Lower leg skin (tissue), 4 donors: ENCODE measurements at regions not wholly inside any gene's neighbourhood (a gene's known extent, or its start where the extent isn't known, plus 50 kb on each side); places are given as distances from the start of the nearest gene placed in this dataset.

Experiments used
- DNase-seq, 2 donors: peaks; one replicate each; pipeline ENCODE4 v3.0.0-alpha.2; 2019; ENCODE audit warnings: low spot score in 2 of 2
- H3K4me3 ChIP-seq: fragments of 200-600 bp; sonication (generic); 2 replicates; pipeline ENCODE4 v1.5.1; 2017; ENCODE audit warnings: mild to moderate bottlenecking, low read depth; ENCODE audit not compliant: poor library complexity, severe bottlenecking
- POLR2A ChIP-seq, 2 donors: fragments of 450-650 bp; IDR thresholded peaks; one replicate each; pipeline ENCODE4 v1.6.1; 2016 to 2017; ENCODE audit warnings: antibody characterized with exemption in 2 of 2, mild to moderate bottlenecking in 1 of 2, moderate library complexity in 1 of 2
- WGBS, 2 donors: methylation state at CpG; one replicate each; pipeline ENCODE4 v1.1.5; 2018; 5-methylcytosine and 5-hydroxymethylcytosine counted together
- intact Hi-C: fragments of 100-400 bp; cut with DNase I; formaldehyde crosslinking; loops from one replicate; pipeline ENCODE4 v1.15.0; 2023; ENCODE audit warnings: low total_unique reads
- TF ChIP-seq, protein P1 (sequence below), 3 donors: fragments of 450-650 bp; IDR thresholded peaks; one replicate each; pipeline ENCODE4 v1.5.1; 2016; ENCODE audit warnings: antibody characterized with exemption in 3 of 3, mild to moderate bottlenecking in 3 of 3, moderate library complexity in 2 of 3

DNA sequence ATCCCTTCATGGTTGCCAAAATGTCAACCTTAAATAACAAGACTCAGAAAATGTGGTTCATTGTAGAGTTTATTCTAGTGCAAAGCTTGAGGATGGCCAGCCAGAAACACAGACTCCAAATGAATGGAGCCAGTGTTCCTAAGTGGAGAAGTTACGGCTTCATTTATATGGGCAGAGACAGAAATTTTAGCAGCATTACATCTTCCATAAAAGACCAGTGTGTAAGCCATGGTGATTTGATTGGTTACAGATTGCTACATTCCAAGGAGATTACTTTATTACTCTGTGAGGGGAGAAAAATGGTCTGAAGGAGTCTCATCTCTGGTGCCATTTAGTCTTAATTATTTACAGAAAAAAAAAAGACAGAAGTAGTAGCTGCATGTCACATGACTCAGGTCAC lies 97.8 kb downstream of the OTOR start:
- DNase-seq, result no peak
- no peak for TF ChIP-seq POLR2A (IDR thresholded peaks at IDR 0.05)
- TF ChIP-seq, protein P1, sequence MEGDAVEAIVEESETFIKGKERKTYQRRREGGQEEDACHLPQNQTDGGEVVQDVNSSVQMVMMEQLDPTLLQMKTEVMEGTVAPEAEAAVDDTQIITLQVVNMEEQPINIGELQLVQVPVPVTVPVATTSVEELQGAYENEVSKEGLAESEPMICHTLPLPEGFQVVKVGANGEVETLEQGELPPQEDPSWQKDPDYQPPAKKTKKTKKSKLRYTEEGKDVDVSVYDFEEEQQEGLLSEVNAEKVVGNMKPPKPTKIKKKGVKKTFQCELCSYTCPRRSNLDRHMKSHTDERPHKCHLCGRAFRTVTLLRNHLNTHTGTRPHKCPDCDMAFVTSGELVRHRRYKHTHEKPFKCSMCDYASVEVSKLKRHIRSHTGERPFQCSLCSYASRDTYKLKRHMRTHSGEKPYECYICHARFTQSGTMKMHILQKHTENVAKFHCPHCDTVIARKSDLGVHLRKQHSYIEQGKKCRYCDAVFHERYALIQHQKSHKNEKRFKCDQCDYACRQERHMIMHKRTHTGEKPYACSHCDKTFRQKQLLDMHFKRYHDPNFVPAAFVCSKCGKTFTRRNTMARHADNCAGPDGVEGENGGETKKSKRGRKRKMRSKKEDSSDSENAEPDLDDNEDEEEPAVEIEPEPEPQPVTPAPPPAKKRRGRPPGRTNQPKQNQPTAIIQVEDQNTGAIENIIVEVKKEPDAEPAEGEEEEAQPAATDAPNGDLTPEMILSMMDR (IDR thresholded peaks at IDR 0.05), result no peak
- intact Hi-C loops, result no loop called here
- 56 to 62% methylated on average over 1 of the region's 1 CpG for WGBS, 2 donors
- no peak overlapping the region for H3K4me3 ChIP-seq

DNA sequence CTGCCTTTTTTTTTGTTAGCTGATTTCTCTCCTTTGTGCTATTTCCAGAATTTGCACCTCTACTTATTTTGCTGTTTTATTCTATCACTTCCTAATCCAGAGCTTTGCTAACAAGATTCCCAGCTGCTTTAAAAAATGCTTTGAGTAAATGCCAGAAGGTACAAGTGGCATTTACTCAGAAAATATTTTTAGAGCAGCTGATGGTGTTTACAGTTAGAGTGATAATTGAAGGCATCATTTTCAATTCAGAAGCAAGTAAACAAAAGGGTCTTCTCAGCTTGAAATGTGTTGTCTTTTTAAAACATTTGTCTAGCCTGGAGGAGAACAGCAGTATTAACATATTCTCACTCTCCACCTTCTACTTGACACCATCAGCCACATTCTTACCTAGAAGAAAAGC lies 99.9 kb downstream of the OTOR start:
- intact Hi-C loops, result no loop called here
- H3K4me3 ChIP-seq, result no peak overlapping the region
- TF ChIP-seq POLR2A (IDR thresholded peaks at IDR 0.05), result no peak
- TF ChIP-seq, protein P1 (IDR thresholded peaks at IDR 0.05), result no peak
- DNase-seq, result no peak

DNA sequence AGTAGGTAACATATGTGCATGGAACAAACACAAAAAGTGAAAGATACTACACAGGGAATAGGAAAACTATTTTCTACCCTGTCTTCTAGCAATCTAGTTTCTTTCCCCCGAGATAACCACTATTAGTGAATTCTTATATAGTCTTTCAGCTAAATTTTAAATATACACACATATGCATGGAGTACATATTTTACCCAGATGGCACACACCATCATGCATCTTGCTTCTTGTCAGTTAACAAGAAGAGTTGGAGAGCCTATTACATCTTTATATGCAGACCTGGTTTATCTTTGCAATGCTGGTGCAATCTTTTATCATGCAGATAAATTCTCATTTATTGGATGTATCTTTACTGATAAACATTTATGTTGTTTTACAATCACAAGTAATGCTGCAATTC lies 100.4 kb downstream of the OTOR start:
- no peak for TF ChIP-seq POLR2A (IDR thresholded peaks at IDR 0.05)
- TF ChIP-seq, protein P1 (IDR thresholded peaks at IDR 0.05), result no peak
- no peak overlapping the region for H3K4me3 ChIP-seq
- no peak for DNase-seq
- 61 to 77% methylated on average over 1 of the region's 1 CpG for WGBS, 2 donors
- intact Hi-C loops, result no loop called here

DNA sequence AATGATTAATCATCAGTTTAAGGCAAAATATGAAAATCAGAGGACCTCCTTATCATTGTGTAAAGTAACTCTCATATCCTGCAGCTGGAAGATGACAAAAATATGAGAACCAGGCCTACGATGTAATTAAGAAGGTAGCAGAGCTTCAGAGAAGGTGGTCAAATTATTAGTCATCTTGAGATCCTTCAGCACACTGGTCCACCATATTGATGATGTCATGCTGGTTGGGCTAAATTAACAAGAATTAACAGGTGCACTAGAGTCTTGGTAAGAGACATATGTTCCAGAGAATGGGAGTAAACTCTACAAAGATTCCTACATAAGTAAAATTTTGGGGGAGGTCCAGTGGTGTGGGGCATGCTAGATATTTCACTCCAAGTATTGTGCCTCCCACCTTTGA lies 112.8 kb downstream of the OTOR start:
- WGBS, 2 donors, result 83 to 100% methylated on average over 1 of the region's 1 CpG
- H3K4me3 ChIP-seq, result no peak overlapping the region
- TF ChIP-seq, protein P1 (IDR thresholded peaks at IDR 0.05), result no peak
- no peak for TF ChIP-seq POLR2A (IDR thresholded peaks at IDR 0.05)
- no peak for DNase-seq
- intact Hi-C loops, result no loop called here

DNA sequence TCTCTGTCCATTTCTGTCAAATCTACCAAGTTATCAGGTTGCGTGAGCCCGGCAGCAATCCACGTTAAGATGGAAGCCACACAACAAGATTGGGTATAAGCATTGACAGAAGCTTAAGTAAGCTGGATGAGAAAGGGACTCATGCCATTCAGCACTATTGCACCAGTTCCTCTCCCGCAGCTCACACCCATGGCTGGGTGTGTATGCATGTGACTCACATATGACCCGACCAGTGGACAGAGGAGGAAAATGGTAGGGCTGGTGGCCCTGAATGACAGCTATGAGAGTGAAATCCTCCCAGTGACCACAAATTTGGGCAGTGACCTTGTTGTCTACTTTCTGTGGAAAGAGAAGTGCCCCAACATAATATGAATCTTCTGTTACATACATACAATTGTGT lies 113.5 kb downstream of the OTOR start:
- TF ChIP-seq, protein P1 (IDR thresholded peaks at IDR 0.05), result no peak
- no peak for TF ChIP-seq POLR2A (IDR thresholded peaks at IDR 0.05)

DNA sequence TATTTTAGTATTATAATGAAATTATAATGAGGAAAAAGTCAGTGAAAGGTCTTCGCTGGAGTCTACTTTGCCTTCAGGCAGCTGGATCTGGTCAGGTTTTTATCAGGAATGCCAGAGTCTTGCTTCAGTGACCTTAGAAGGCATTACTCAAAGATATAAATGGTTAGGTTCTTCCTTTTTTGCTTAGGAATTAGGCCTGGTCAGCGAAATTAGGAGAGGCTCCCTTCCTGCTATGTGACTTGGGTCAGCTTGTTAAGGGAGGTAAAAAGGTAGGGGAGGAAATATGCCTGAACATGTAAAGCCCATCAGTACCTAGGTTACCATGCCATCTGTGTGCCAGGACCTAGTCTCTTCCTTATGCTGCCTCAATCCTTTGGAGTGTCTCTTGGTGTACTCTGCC lies 115.1 kb downstream of the OTOR start:
- intact Hi-C loops, result no loop called here
- no peak for DNase-seq
- 72 to 83% methylated on average over 2 of the region's 2 CpGs for WGBS, 2 donors
- no peak for TF ChIP-seq POLR2A (IDR thresholded peaks at IDR 0.05)
- TF ChIP-seq, protein P1 (IDR thresholded peaks at IDR 0.05), result no peak
- no peak overlapping the region for H3K4me3 ChIP-seq

More for the DNA sequence above, 113.5 kb downstream of the OTOR start:
- no peak for DNase-seq
- 92% methylated on average over 5 of the region's 5 CpGs for WGBS, 2 donors
- no peak overlapping the region for H3K4me3 ChIP-seq
- intact Hi-C loops, result no loop called here
